Activated gamma-delta T cell (primary cell): ENCODE measurements at regions not wholly inside any gene's neighbourhood (a gene's known extent, or its start where the extent isn't known, plus 50 kb on each side); places are given as distances from the start of the nearest gene placed in this dataset.

Source experiments
- DNase-seq: peaks from one replicate; lab custom pipeline; 2025; lab: John Stamatoyannopoulos, UW

GRCh38 chr19:30898353-30899103, 450.7 kb downstream of the TSHZ3 start:
- no peak for DNase-seq

- no peak for DNase-seq
Observed at GRCh38 chr19:30897553-30897952, 451.7 kb downstream of the TSHZ3 start.

- DNase-seq: no peak
Observed at GRCh38 chr19:30897034-30897433, 452.2 kb downstream of the TSHZ3 start.

GRCh38 chr19:30896554-30896953, 452.7 kb downstream of the TSHZ3 start:
- no peak for DNase-seq

DNA sequence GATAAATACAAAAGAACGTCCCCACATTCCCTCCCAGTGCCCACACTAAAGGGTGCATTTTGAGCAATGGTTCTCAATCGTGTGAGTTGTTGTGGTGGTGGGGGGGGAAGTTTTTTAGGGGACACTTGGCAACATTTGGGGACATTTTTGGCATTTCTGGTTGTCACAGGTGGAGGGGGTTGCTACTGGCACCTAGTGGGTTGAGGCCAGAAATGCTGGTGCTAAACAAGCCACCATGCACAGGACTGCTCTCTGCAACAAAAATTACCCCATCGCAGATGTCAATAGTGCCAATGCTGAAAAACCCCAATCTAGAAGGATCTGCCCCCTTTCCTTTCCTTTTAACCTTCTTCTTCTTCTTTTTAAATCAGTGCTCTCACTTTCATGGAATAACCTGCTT, 453.3 kb downstream of the TSHZ3 start:
- DNase-seq: no peak

DNA sequence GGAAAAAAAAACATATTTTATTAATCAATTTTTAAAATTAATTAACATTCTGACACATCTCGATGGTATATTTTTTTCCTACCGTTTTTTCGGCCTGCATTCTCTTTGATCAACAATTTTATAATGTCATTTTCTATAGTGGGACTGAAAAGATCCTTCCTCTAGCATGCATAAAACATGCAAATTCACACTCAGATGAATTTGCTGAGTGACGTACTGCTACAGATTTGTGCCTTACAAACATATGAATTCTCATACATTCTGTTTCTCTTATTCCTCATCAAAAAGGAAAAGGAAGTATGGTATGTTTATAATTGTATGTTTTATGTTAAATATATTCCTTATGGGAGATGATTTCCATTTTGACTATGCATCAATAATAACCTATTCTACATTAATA, 458.2 kb downstream of the TSHZ3 start:
- DNase-seq: no peak

DNA sequence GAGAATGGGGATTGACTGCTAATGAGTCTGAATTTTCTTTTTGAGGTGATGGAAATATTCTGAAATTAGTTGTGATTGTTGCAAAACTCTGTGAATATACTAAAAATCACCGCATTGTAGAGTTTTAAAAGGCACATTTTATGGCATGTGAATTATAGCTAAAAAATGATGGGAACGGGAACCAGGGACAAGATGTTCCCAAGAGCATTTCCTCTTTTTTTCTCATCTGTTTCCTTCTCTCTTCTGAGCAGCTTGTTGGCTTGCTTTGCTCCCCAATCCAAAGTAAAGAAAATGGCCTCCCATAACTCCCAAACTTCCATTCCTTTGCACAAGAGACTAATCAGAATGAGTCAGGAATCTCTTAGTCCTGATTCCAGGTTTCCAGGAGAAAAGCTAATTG, 459.2 kb downstream of the TSHZ3 start:
- no peak for DNase-seq

DNA sequence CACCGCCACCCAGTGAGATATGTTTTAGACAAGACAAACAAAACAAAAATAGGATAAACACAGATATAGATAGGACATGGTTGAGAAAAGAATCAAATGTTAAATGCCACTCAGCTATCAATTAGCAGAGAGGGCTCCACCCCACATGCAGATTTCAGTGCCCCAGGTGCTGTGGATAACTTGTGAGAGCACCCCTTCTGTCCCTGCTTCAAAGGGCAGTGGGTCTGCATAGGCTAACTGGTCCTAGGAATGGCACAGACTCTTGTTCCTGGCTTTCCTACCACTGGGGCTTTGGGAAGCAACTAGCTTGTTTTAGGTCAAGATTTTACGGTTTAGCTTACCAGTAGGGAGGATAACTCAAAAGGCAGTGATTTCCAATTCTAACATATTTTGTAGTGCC, 460.3 kb downstream of the TSHZ3 start:
- no peak for DNase-seq

- DNase-seq: no peak
Observed at GRCh38 chr19:30887042-30887441, 462.2 kb downstream of the TSHZ3 start.

DNA sequence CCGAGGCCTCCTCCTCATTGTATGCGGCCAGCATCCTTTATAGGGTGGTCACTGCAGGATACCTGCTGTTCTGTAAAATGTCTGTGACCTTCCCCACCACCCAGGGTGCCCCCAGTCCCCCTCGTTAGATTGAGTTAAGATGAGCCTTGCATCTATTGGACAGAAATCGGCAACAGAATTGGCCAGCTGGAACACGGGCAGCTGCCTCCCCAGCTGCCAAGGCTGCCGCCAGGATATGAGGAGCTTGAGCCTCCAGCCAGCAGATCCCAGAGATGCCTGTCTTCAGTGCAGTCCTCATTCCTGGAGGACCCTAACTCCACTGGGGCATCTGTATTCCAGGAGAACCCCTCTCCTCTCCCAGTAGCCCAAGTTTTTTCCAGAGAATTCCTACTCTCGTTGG, 463.0 kb downstream of the TSHZ3 start:
- DNase-seq: no peak

DNA sequence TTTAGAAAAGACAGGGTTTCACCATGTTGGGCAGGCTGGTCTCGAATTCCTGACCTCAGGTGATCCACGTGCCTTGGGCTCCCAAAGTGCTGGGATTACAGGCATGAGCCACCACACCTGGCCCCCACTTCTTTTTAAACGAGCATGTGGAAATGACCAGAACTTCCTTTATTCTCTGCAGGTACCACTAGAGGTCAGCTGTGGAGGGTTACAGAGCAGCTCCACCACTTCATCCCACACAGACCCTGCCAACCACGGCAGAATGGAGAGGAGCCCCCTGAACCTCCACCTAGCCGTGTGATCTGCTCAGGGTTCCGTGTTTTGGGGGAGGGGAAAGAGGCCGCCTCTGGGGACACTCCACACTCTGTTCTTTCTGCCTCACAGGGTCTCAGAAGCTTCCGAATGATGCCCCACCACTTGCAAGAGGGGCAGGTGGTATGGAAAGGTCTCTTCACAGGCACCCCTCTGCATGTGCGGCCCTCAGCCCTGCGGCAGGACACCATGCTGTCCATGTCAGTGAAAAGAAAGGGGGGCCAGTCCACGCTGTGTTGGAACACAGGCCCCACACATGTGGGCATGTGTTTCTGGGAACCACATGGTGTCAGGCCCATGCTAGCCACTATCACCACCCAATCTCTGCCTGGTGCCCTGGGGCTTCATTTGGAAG, 465.0 kb downstream of the TSHZ3 start:
- DNase-seq: no peak

DNA sequence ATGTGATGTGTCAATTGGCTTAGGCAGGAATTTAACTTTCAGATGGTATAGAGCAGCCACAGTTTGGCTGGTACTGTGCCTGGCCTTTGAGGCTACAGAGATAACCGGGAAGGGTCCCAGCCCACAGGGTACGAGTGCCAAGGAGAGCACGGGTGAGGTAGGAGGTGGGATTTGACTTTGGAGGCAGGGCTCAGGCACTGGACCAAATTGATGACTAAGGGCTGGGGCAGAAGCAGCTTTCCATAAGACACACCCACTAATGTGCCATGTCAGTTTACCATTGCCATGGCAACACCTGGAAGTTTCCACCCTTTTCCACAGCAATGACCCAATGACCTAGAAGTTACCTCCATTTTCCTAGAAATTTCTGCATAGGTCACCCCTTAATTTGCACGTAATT, 466.2 kb downstream of the TSHZ3 start:
- no peak for DNase-seq

GRCh38 chr19:30882411-30883005, 466.7 kb downstream of the TSHZ3 start:
- no peak for DNase-seq

DNA sequence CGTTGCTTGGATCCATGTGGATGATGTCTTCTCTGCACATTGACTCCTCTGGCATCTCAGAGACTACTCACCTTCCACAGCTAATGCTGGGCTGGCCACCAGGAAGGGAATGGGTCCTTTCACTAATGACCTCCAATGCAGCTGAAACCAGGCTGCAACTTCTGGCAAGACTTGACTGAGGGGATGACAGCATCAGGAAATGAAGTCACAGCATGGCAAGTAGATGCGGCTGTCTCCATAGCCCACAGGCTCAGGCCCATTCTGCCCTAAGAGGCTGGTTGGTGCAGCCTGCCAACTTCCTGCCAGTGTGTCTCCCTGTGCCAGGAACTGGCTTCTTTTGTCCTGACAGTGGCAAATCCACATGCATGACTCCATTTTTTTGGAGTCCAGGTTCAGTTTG, 467.3 kb downstream of the TSHZ3 start:
- DNase-seq: no peak

DNA sequence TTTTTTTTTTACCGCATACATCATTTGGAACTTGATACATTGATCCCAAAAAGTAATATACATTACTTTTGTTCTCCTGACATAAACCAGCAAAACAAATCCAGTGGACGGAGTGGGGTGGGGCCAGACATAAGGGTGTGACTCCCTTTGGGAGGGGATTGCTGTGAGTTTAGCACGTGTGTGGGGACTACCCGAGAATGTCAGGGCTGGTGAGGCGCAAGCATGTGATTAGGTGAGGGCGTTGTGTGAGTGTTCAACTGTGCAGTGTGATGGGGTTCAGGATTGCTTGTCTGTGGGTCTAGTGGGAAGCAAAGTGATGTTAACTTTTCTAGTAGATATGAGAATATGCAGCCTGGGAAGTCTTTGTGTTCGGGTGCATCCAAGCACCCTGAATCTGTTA, 468.0 kb downstream of the TSHZ3 start:
- no peak for DNase-seq

- DNase-seq: no peak
Observed at GRCh38 chr19:30880551-30880950, 468.7 kb downstream of the TSHZ3 start.

DNA sequence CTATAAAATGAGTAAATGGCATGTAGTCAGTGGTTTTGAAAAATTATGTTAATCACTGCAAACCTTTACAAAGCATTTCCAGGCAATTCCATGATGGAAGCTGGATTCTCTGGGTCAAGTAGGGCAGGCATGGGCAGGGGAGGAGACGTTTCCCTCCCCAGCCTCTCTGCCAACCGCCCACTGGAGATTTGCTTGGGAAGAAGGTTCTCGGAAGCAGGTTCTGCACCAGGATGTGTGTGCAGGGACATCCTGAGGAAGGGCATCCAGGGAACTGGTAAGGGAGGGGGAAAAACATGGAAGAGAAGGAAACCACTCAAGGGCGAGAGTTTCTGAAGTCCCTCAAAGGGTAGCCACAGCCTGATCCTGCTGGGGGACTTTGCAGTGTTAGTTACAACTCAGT, 469.1 kb downstream of the TSHZ3 start:
- DNase-seq: no peak

- no peak for DNase-seq
Observed at GRCh38 chr19:30879736-30880135, 469.5 kb downstream of the TSHZ3 start.

GRCh38 chr19:30879225-30879624, 470.0 kb downstream of the TSHZ3 start:
- DNase-seq: no peak

GRCh38 chr19:30878495-30878894, 470.7 kb downstream of the TSHZ3 start:
- DNase-seq: no peak

GRCh38 chr19:30877661-30878113, 471.5 kb downstream of the TSHZ3 start:
- DNase-seq: no peak

- DNase-seq: no peak
Observed at GRCh38 chr19:30873691-30874090, 475.5 kb downstream of the TSHZ3 start.

- DNase-seq: no peak
Observed at GRCh38 chr19:30873003-30873402, 476.2 kb downstream of the TSHZ3 start.
